HG02870 (cell line): ENCODE measurements at regions not wholly inside any gene's neighbourhood (a gene's known extent, or its start where the extent isn't known, plus 50 kb on each side); places are given as distances from the start of the nearest gene placed in this dataset.
"Not testable (repeated sequence)": the region's sequence is repeated elsewhere in the genome, so short reads cannot be mapped to it uniquely, and the experiment has no call there.

Source experiments
- ATAC-seq: cut with Tn5 transposase; IDR thresholded peaks from one replicate; pipeline ENCODE4 v1.9.1; 2021; ENCODE audit warnings: mild to moderate bottlenecking, moderate library complexity; ENCODE audit not compliant: unreplicated experiment

DNA sequence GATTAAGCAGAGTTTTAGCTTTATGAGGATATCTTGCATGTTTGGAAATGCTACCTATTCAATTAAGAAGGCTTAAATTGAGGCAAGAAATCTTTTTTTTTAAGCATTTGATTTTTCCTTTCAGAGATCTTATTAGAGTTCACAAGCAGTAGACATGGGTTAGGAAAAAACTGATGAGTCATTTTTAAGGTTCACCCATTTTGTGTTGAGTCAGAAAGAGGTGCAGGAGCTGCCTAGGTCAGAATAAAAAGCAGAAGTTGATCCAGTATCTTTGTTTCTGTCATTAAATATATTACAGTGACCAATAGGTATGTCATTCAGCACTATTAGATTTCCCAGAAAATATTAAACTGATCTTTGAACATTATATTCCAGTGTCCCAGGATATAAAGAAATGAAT, 306.8 kb downstream of the LMBRD1 start:
- ATAC-seq = no peak

- no peak for ATAC-seq
Observed at GRCh38 chr6:69487688-69488087, 309.1 kb downstream of the LMBRD1 start.

DNA sequence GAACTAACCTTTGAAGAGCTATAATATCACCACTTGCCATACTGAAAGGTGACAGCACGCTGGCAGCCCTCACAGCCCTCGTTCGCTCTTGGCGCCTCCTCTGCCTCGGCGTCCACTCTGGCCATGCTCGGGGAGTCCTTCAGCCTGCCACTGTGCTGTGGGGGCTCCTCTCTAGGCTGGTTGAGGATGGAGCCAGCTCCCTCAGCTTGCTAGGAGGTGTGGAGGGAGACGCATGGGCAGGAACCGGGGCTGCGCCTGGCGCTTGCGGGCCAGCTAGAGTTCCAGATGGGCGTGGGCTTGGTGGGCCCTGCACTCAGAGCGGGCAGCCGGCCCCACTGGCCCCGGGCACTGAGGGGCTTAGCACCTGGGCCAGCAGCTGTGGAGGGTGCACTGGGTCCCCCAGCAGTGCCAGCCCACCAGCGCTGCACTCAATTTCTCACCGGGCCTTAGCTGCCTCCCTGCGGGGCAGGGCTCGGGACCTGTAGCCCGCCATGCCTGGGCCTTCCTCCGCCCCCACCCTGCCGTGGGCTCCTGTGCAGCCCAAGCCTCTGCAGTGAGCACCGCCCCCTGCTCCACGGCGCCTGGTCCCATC, 329.7 kb downstream of the LMBRD1 start:
- ATAC-seq = no peak

GRCh38 chr6:69465866-69466265, 330.9 kb downstream of the LMBRD1 start:
- ATAC-seq = no peak

DNA sequence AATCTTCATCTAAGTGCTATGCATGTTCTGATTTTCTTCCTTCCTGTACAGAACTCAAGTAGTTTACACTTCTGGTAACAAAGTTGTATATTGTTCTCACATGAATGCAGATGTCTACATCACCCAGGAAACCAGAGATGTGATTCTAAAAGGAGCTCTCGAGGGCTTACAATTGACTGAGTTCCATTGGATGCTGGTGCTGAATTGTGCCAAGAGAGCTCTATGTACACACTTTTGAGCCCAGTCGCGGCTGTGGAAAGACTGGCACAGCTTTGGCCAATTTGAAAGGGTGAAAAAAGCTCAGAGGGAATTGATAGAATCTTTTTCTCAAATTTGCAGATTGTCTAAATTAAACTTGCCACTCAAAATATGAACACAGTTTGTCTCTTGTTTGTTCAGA, 340.7 kb downstream of the LMBRD1 start:
- ATAC-seq = no peak

GRCh38 chr6:69454619-69455018, 342.2 kb downstream of the LMBRD1 start:
- ATAC-seq = not testable (repeated sequence)

GRCh38 chr6:69450493-69450892, 346.3 kb downstream of the LMBRD1 start:
- ATAC-seq = not testable (repeated sequence)

DNA sequence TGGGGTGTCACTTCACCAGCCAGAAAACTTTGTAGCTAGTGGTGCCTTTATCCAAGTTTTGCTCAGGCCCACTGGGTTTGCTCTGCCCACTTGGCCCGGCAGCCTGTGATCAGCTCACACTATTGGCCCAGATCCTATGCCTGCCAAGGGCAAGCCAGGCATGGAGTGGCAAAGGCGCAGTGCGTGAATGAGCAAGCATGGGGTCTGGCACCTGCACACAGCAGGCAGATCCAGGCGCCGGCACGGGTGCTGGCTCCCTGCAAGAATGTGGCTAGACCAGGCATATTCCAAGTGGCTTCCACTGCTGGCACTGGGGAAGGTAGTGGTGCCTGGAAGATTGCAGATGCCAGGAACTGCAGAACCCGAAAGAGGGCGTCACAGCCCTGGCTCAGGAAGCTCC, 346.9 kb downstream of the LMBRD1 start:
- no peak for ATAC-seq
